Astrocyte (in vitro differentiated cells and primary cell): ENCODE measurements at regions not wholly inside any gene's neighbourhood (a gene's known extent, or its start where the extent isn't known, plus 50 kb on each side); places are given as distances from the start of the nearest gene placed in this dataset.

Experiments used
- CTCF ChIP-seq: IDR thresholded peaks from 2 replicates; pipeline ENCODE4 v1.5.1; 2011; ENCODE audit warnings: low read depth, mild to moderate bottlenecking, inconsistent platforms, low read length, moderate library complexity; ENCODE audit not compliant: insufficient read depth
- EZH2 ChIP-seq: IDR thresholded peaks from 2 replicates; pipeline ENCODE4 v1.6.1; 2012; ENCODE audit warnings: mild to moderate bottlenecking, low read length, inconsistent platforms; ENCODE audit not compliant: insufficient read depth

GRCh38 chr10:78448470-78448869, 414.8 kb downstream of the RPS24 start:
- TF ChIP-seq CTCF = no peak
- TF ChIP-seq EZH2 = no peak
